H1 (cell line): ENCODE measurements at regions not wholly inside any gene's neighbourhood (a gene's known extent, or its start where the extent isn't known, plus 50 kb on each side); places are given as distances from the start of the nearest gene placed in this dataset.

Experiments
- MAX ChIP-seq: IDR thresholded peaks from 2 replicates; pipeline ENCODE4 v1.6.1; 2012; ENCODE audit warnings: inconsistent platforms
- RXRA ChIP-seq: IDR thresholded peaks from 2 replicates; pipeline ENCODE4 v1.6.1; 2011; ENCODE audit warnings: low read depth, mild to moderate bottlenecking, low read length, moderate library complexity; ENCODE audit not compliant: insufficient read depth
- SIX5 ChIP-seq: IDR thresholded peaks from 2 replicates; pipeline ENCODE4 v1.6.1; 2011; ENCODE audit warnings: mild to moderate bottlenecking, low read depth, low read length
- YY1 ChIP-seq: IDR thresholded peaks from 2 replicates; pipeline ENCODE4 v1.6.1; 2011; ENCODE audit warnings: low read depth, mild to moderate bottlenecking, low read length

- no peak for TF ChIP-seq RXRA
- TF ChIP-seq YY1: no peak
- TF ChIP-seq SIX5: no peak
- no peak for TF ChIP-seq MAX
Observed at GRCh38 chr12:42789808-42790760, 200.5 kb upstream of the PRICKLE1 start.
